GM18858 (cell line): ENCODE measurements at regions not wholly inside any gene's neighbourhood (a gene's known extent, or its start where the extent isn't known, plus 50 kb on each side); places are given as distances from the start of the nearest gene placed in this dataset.
"Not testable (repeated sequence)": the region's sequence is repeated elsewhere in the genome, so short reads cannot be mapped to it uniquely, and the experiment has no call there.

Experiments used
- ATAC-seq: cut with Tn5 transposase; IDR thresholded peaks from one replicate; pipeline ENCODE4 v1.9.1; 2021; ENCODE audit not compliant: unreplicated experiment

GRCh38 chr20:24418731-24419130, 50.7 kb upstream of the SYNDIG1 start:
- no peak for ATAC-seq

- no peak for ATAC-seq
Observed at GRCh38 chr20:24417485-24417884, 51.9 kb upstream of the SYNDIG1 start.

GRCh38 chr20:24415444-24415843, 54.0 kb upstream of the SYNDIG1 start:
- not testable (repeated sequence) for ATAC-seq

GRCh38 chr20:24411834-24412216, 57.6 kb upstream of the SYNDIG1 start:
- no peak for ATAC-seq

GRCh38 chr20:24411003-24411833, 58.2 kb upstream of the SYNDIG1 start:
- ATAC-seq, result no peak

- ATAC-seq, result no peak
Observed at GRCh38 chr20:24407151-24407550, 62.3 kb upstream of the SYNDIG1 start.

- no peak for ATAC-seq
Observed at GRCh38 chr20:24406750-24407149, 62.7 kb upstream of the SYNDIG1 start.

GRCh38 chr20:24406251-24406650, 63.2 kb upstream of the SYNDIG1 start:
- no peak for ATAC-seq

GRCh38 chr20:24405810-24406209, 63.6 kb upstream of the SYNDIG1 start:
- ATAC-seq, result no peak

GRCh38 chr20:24403406-24403805, 66.0 kb upstream of the SYNDIG1 start:
- ATAC-seq, result no peak

GRCh38 chr20:24402188-24402587, 67.2 kb upstream of the SYNDIG1 start:
- no peak for ATAC-seq

- no peak for ATAC-seq
Observed at GRCh38 chr20:24395151-24395550, 74.3 kb upstream of the SYNDIG1 start.

- no peak for ATAC-seq
Observed at GRCh38 chr20:24393903-24394302, 75.5 kb upstream of the SYNDIG1 start.

- ATAC-seq, result no peak
Observed at GRCh38 chr20:24392612-24393011, 76.8 kb upstream of the SYNDIG1 start.

- no peak for ATAC-seq
Observed at GRCh38 chr20:24389686-24390085, 79.7 kb upstream of the SYNDIG1 start.

GRCh38 chr20:24388828-24389380, 80.5 kb upstream of the SYNDIG1 start:
- no peak for ATAC-seq

- ATAC-seq, result no peak
Observed at GRCh38 chr20:24385547-24385946, 83.9 kb upstream of the SYNDIG1 start.

GRCh38 chr20:24384865-24385264, 84.6 kb upstream of the SYNDIG1 start:
- no peak for ATAC-seq

- ATAC-seq, result no peak
Observed at GRCh38 chr20:24382743-24383142, 86.7 kb upstream of the SYNDIG1 start.

- no peak for ATAC-seq
Observed at GRCh38 chr20:24382331-24382730, 87.1 kb upstream of the SYNDIG1 start.

GRCh38 chr20:24381886-24382285, 87.5 kb upstream of the SYNDIG1 start:
- ATAC-seq, result no peak

- no peak for ATAC-seq
Observed at GRCh38 chr20:24379484-24379927, 89.9 kb upstream of the SYNDIG1 start.
